Stimulated activated CD8-positive, alpha-beta memory T cell treated with anti-CD3 and anti-CD28 coated beads, Interleukin-15, amount 100 ng/mL, for 48 hours (primary cell): ENCODE measurements at regions not wholly inside any gene's neighbourhood (a gene's known extent, or its start where the extent isn't known, plus 50 kb on each side); places are given as distances from the start of the nearest gene placed in this dataset.
A peak's percentile ranks its signal among the peaks of the same experiment; 100 is the strongest.

Experiments used
- DNase-seq, 2 donors: peaks; one replicate each; pipeline ENCODE4 v3.0.0-alpha.2; 2020; ENCODE audit warnings: low read depth in 2 of 2

GRCh38 chr6:17047889-17048288 lies 54.0 kb upstream of the STMND1 start:
- DNase-seq: no peak

- DNase-seq: no peak
Observed at GRCh38 chr6:17045581-17046322, 56.1 kb upstream of the STMND1 start.

- no peak for DNase-seq
Observed at GRCh38 chr6:17043148-17043522, 58.7 kb upstream of the STMND1 start.

GRCh38 chr6:17042422-17043147 lies 59.3 kb upstream of the STMND1 start:
- DNase-seq: no peak

GRCh38 chr6:17039266-17039665 lies 62.6 kb upstream of the STMND1 start:
- DNase-seq: no peak

- DNase-seq: no peak
Observed at GRCh38 chr6:17038316-17038715, 63.5 kb upstream of the STMND1 start.

- no peak for DNase-seq
Observed at GRCh38 chr6:17036065-17036393, 65.8 kb upstream of the STMND1 start.

- no peak for DNase-seq
Observed at GRCh38 chr6:17035257-17036064, 66.4 kb upstream of the STMND1 start.

- no peak for DNase-seq
Observed at GRCh38 chr6:17033746-17034145, 68.1 kb upstream of the STMND1 start.

- no peak for DNase-seq
Observed at GRCh38 chr6:17032988-17033634, 68.7 kb upstream of the STMND1 start.

GRCh38 chr6:17032590-17032987 lies 69.3 kb upstream of the STMND1 start:
- DNase-seq: no peak

- DNase-seq: no peak
Observed at GRCh38 chr6:17031961-17032360, 69.9 kb upstream of the STMND1 start.

- no peak for DNase-seq
Observed at GRCh38 chr6:17027441-17027840, 74.4 kb upstream of the STMND1 start.

GRCh38 chr6:17022604-17023003 lies 79.2 kb upstream of the STMND1 start:
- no peak for DNase-seq

GRCh38 chr6:17021539-17021889 lies 80.3 kb upstream of the STMND1 start:
- no peak for DNase-seq

- no peak for DNase-seq
Observed at GRCh38 chr6:17020889-17021538, 80.8 kb upstream of the STMND1 start.

GRCh38 chr6:17018425-17018824 lies 83.4 kb upstream of the STMND1 start:
- no peak for DNase-seq

- DNase-seq: no peak
Observed at GRCh38 chr6:17017416-17017815, 84.4 kb upstream of the STMND1 start.

- peak; percentile 8 to 11 for DNase-seq
Observed at GRCh38 chr6:17015551-17016381, 86.1 kb upstream of the STMND1 start.

- peak in 1 of 2 donors; percentile 9 for DNase-seq
Observed at GRCh38 chr6:17015144-17015543, 86.7 kb upstream of the STMND1 start.

- no peak for DNase-seq
Observed at GRCh38 chr6:17013701-17014100, 88.1 kb upstream of the STMND1 start.
